ENCODE measurements at regions not wholly inside any gene's neighbourhood (a gene's known extent, or its start where the extent isn't known, plus 50 kb on each side); places are given as distances from the start of the nearest gene placed in this dataset.

GRCh38 chr14:71300566-71301330 is 393.5 kb downstream of the PCNX1 start:
- TF ChIP-seq POLR2AphosphoS5 (IDR thresholded peaks at IDR 0.05; ENCODE audit: low read depth, low read length) (no peak), REST (IDR thresholded peaks at IDR 0.05; ENCODE audit: insufficient read depth in 1 of 2, low read depth in 2 of 2, low read length in 2 of 2) (no peak), TAF1 (IDR thresholded peaks at IDR 0.05; ENCODE audit: borderline replicate concordance, insufficient read depth, low read length) (no peak), SIN3A (IDR thresholded peaks at IDR 0.05; ENCODE audit: borderline replicate concordance, insufficient read depth, low read length) (no peak), FOXP2 (optimal IDR thresholded peaks at IDR 0.05; ENCODE audit: borderline replicate concordance, extremely low read depth, extremely low read length, insufficient read depth) (no peak)
